WTC11 (cell line): ENCODE measurements at regions not wholly inside any gene's neighbourhood (a gene's known extent, or its start where the extent isn't known, plus 50 kb on each side); places are given as distances from the start of the nearest gene placed in this dataset.

Experiments used
- ATAC-seq: fragments of 200-7000 bp; cut with Tn5 transposase; 2 replicates; pipeline ENCODE4 v1.10.0; 2021; ENCODE audit warnings: mild to moderate bottlenecking, moderate library complexity
- CTCF ChIA-PET: fragments of 300-600 bp; sonication (Branson Sonifier 250); formaldehyde crosslinking; loops from one replicate; lab custom pipeline; 2021; ENCODE audit warnings: antibody characterized with exemption; lab: Charles Lee
- POLR2A ChIA-PET: fragments of 350-600 bp; sonication (Branson Sonifier 250); formaldehyde crosslinking; loops from one replicate; lab custom pipeline; 2021; ENCODE audit warnings: antibody characterized with exemption; lab: Charles Lee
- DNase-seq: peaks from one replicate; pipeline ENCODE4 v3.0.0; 2021; ENCODE audit warnings: low spot score
- H3K27ac Mint-ChIP-seq: 2 replicates; pipeline ENCODE4 v1.8.0; 2021; ENCODE audit warnings: mixed read lengths
- H3K27me3 Mint-ChIP-seq: 2 replicates; pipeline ENCODE4 v1.8.0; 2021; ENCODE audit warnings: low read depth, mild to moderate bottlenecking, moderate library complexity, mixed read lengths
- H3K36me3 Mint-ChIP-seq: 2 replicates; pipeline ENCODE4 v1.8.0; 2021; ENCODE audit warnings: mixed read lengths
- H3K4me1 Mint-ChIP-seq: 2 replicates; pipeline ENCODE4 v1.8.0; 2022; ENCODE audit warnings: mixed read lengths
- H3K4me3 Mint-ChIP-seq: 2 replicates; pipeline ENCODE4 v1.8.0; 2021; ENCODE audit warnings: mild to moderate bottlenecking, moderate library complexity, mixed read lengths
- H3K9me3 Mint-ChIP-seq: 2 replicates; pipeline ENCODE4 v1.8.0; 2021; ENCODE audit warnings: mixed read lengths
- AFF4 ChIP-seq: sonication (generic); formaldehyde crosslinking; IDR thresholded peaks from 2 replicates; pipeline ENCODE4 v1.8.1; 2023; ENCODE audit warnings: mild to moderate bottlenecking, missing genetic modification reagents, borderline replicate concordance
- E2F4 ChIP-seq: sonication (generic); formaldehyde crosslinking; IDR thresholded peaks from 2 replicates; pipeline ENCODE4 v1.8.1; 2022; ENCODE audit warnings: low read depth, mild to moderate bottlenecking, moderate library complexity, missing genetic modification reagents, borderline replicate concordance
- FOXK1 ChIP-seq: sonication (generic); formaldehyde crosslinking; IDR thresholded peaks from 2 replicates; pipeline ENCODE4 v1.8.0; 2022; ENCODE audit warnings: mild to moderate bottlenecking, moderate library complexity, missing genetic modification reagents
- GABPB1 ChIP-seq: sonication (generic); formaldehyde crosslinking; IDR thresholded peaks from 2 replicates; pipeline ENCODE4 v1.8.1; 2023; ENCODE audit warnings: mild to moderate bottlenecking, missing genetic modification reagents
- GRHL2 ChIP-seq: fragments of 250-450 bp; sonication (Bioruptor Pico); IDR thresholded peaks from 2 replicates; pipeline ENCODE4 v1.8.0; 2022; ENCODE audit warnings: mild to moderate bottlenecking, moderate library complexity; ENCODE audit not compliant: insufficient replicate concordance, severe bottlenecking
- HMGA2 ChIP-seq: fragments of 250-450 bp; sonication (Bioruptor Pico); IDR thresholded peaks from 2 replicates; pipeline ENCODE4 v1.4.0; 2021; ENCODE audit warnings: mild to moderate bottlenecking, moderate library complexity
- MXD4 ChIP-seq: fragments of 250-450 bp; sonication (Bioruptor Pico); IDR thresholded peaks from 2 replicates; pipeline ENCODE4 v1.8.0; 2021; ENCODE audit warnings: mild to moderate bottlenecking, moderate library complexity, borderline replicate concordance
- MYBL2 ChIP-seq: sonication (generic); formaldehyde crosslinking; IDR thresholded peaks from 2 replicates; pipeline ENCODE4 v1.8.1; 2023; ENCODE audit warnings: mild to moderate bottlenecking, moderate library complexity, missing genetic modification reagents
- NFYB ChIP-seq: sonication (generic); formaldehyde crosslinking; conservative IDR thresholded peaks from 2 replicates; pipeline ENCODE4 v1.8.0; 2022; ENCODE audit warnings: low read depth, missing genetic modification reagents
- NR2C2 ChIP-seq: sonication (generic); formaldehyde crosslinking; IDR thresholded peaks from 2 replicates; pipeline ENCODE4 v1.8.0; 2022; ENCODE audit warnings: mild to moderate bottlenecking, missing genetic modification reagents
- OVOL2 ChIP-seq: fragments of 250-450 bp; sonication (Bioruptor Pico); IDR thresholded peaks from 2 replicates; pipeline ENCODE4 v1.9.0; 2021; ENCODE audit warnings: mild to moderate bottlenecking, borderline replicate concordance
- SOX15 ChIP-seq: fragments of 250-450 bp; sonication (Bioruptor Pico); IDR thresholded peaks from 2 replicates; pipeline ENCODE4 v1.9.0; 2021; ENCODE audit warnings: mild to moderate bottlenecking
- ZMAT4 ChIP-seq: fragments of 250-450 bp; sonication (Bioruptor Pico); IDR thresholded peaks from 2 replicates; pipeline ENCODE4 v1.9.0; 2021; ENCODE audit warnings: mild to moderate bottlenecking
- ZNF121 ChIP-seq: sonication (generic); formaldehyde crosslinking; IDR thresholded peaks from 2 replicates; pipeline ENCODE4 v1.8.0; 2023; ENCODE audit warnings: missing genetic modification reagents
- ZNF219 ChIP-seq: sonication (generic); formaldehyde crosslinking; IDR thresholded peaks from 2 replicates; pipeline ENCODE4 v1.8.0; 2023; ENCODE audit warnings: missing genetic modification reagents, mild to moderate bottlenecking, borderline replicate concordance
- ZNF317 ChIP-seq: sonication (generic); formaldehyde crosslinking; IDR thresholded peaks from 2 replicates; pipeline ENCODE4 v1.8.1; 2023; ENCODE audit warnings: low read depth, mild to moderate bottlenecking, moderate library complexity, missing genetic modification reagents, borderline replicate concordance
- ZNF423 ChIP-seq: fragments of 250-450 bp; sonication (Bioruptor Pico); IDR thresholded peaks from 2 replicates; pipeline ENCODE4 v2.1.2; 2022; ENCODE audit warnings: mild to moderate bottlenecking, moderate library complexity
- ZNF425 ChIP-seq: fragments of 250-450 bp; sonication (Bioruptor Pico); conservative IDR thresholded peaks from 2 replicates; pipeline ENCODE4 v1.9.0; 2021; ENCODE audit warnings: mild to moderate bottlenecking
- ZNF532 ChIP-seq: fragments of 250-450 bp; sonication (Bioruptor Pico); IDR thresholded peaks from 2 replicates; pipeline ENCODE4 v1.9.0; 2021; ENCODE audit warnings: mild to moderate bottlenecking, borderline replicate concordance

GRCh38 chr2:181753686-181754085 is 73.4 kb upstream of the NEUROD1 start (continued):
- TF ChIP-seq NFYB (CRISPR knock-in tag) (no peak), SOX15 (CRISPR knock-in tag) (no peak), AFF4 (no peak)

- no peak overlapping the region for H3K27ac Mint-ChIP-seq
- peaks cover 20% of the 10 kb centered on the region for H3K4me1 Mint-ChIP-seq
- no peaks in the 10 kb centered on the region for H3K27me3 Mint-ChIP-seq
- DNase-seq (no peak), ATAC-seq (no peak)
- ChIA-PET CTCF (interaction anchor here (1.4 kb wide), 1 partner anchor 11 kb away, joined by 3 read pairs; no protein-coding TSS in a partner anchor), POLR2A (no interaction called here)
- peaks cover 4% of the 10 kb centered on the region for H3K9me3 Mint-ChIP-seq
- no peaks in the 10 kb centered on the region for H3K36me3 Mint-ChIP-seq
- H3K4me3 Mint-ChIP-seq: no peak overlapping the region
- TF ChIP-seq HMGA2 (CRISPR knock-in tag) (no peak), GRHL2 (CRISPR knock-in tag) (no peak), AFF4 (no peak), ZNF532 (CRISPR knock-in tag) (no peak), ZNF423 (no peak), ZNF121 (no peak), FOXK1 (CRISPR knock-in tag) (no peak), MXD4 (CRISPR knock-in tag) (no peak), GABPB1 (CRISPR knock-in tag) (no peak), MYBL2 (no peak), ZNF425 (CRISPR knock-in tag) (no peak), ZNF317 (CRISPR knock-in tag) (no peak), ZNF219 (CRISPR knock-in tag) (no peak), E2F4 (CRISPR knock-in tag) (no peak), ZMAT4 (CRISPR knock-in tag) (no peak), NR2C2 (CRISPR knock-in tag) (no peak), OVOL2 (CRISPR knock-in tag) (no peak)
Measured at GRCh38 chr2:181754105-181754504, 73.8 kb upstream of the NEUROD1 start.
